A673 (cell line): ENCODE measurements at regions not wholly inside any gene's neighbourhood (a gene's known extent, or its start where the extent isn't known, plus 50 kb on each side); places are given as distances from the start of the nearest gene placed in this dataset.

Experiments used
- BruUV-seq: library from RNA; stranded (reverse); fragments of 400-500 nt; replicated peaks from 2 replicates; lab custom pipeline; 2021; lab: Mats Ljungman, UMichigan
- CTCF ChIA-PET: fragments of 300-600 bp; sonication (Branson Sonifier 250); formaldehyde crosslinking; loops from one replicate; lab custom pipeline; 2022; ENCODE audit warnings: antibody characterized with exemption; lab: Charles Lee
- POLR2A ChIA-PET: fragments of 300-600 bp; sonication (Branson Sonifier 250); formaldehyde crosslinking; loops from one replicate; lab custom pipeline; 2022; ENCODE audit warnings: antibody characterized with exemption; ENCODE audit not compliant: low non-redundant PET; lab: Charles Lee
- DNase-seq: peaks from one replicate; pipeline ENCODE4 v3.0.0-alpha.2; 2015; ENCODE audit warnings: low spot score
- H3K27ac ChIP-seq: fragments of 200-600 bp; sonication (generic); 2 replicates; pipeline ENCODE4 v1.5.1; 2016; ENCODE audit warnings: mixed run types, low read depth, mild to moderate bottlenecking, mixed read lengths, antibody characterized with exemption, low read length; ENCODE audit not compliant: poor library complexity, severe bottlenecking
- H3K27me3 ChIP-seq: fragments of 200-600 bp; sonication (generic); replicated peaks from 2 replicates; pipeline ENCODE4 v1.6.1; 2017; ENCODE audit warnings: mixed run types, low read depth, mild to moderate bottlenecking, mixed read lengths, antibody characterized with exemption, low read length; ENCODE audit not compliant: insufficient read depth, poor library complexity
- H3K36me3 ChIP-seq: fragments of 200-600 bp; sonication (generic); 2 replicates; pipeline ENCODE4 v1.6.1; 2016; ENCODE audit warnings: mixed run types, mild to moderate bottlenecking, mixed read lengths, antibody characterized with exemption, low read length; ENCODE audit not compliant: insufficient read depth, poor library complexity, severe bottlenecking
- H3K4me1 ChIP-seq: fragments of 200-600 bp; sonication (generic); 2 replicates; pipeline ENCODE4 v1.6.1; 2017; ENCODE audit warnings: mixed run types, mild to moderate bottlenecking, mixed read lengths, antibody characterized with exemption, low read length; ENCODE audit not compliant: insufficient read depth, poor library complexity, severe bottlenecking
- H3K4me3 ChIP-seq: fragments of 200-600 bp; sonication (generic); 2 replicates; pipeline ENCODE4 v1.5.1; 2016; ENCODE audit warnings: low read depth, mixed run types, mild to moderate bottlenecking, mixed read lengths, low read length; ENCODE audit not compliant: poor library complexity, severe bottlenecking
- H3K9me3 ChIP-seq: fragments of 200-600 bp; sonication (generic); 2 replicates; pipeline ENCODE4 v1.6.1; 2016; ENCODE audit warnings: mixed run types, low read depth, mild to moderate bottlenecking, mixed read lengths, antibody characterized with exemption, low read length; ENCODE audit not compliant: poor library complexity, severe bottlenecking
- CTCF ChIP-seq: fragments of 300-800, 200-600 bp; sonication (generic); conservative IDR thresholded peaks from 2 replicates; pipeline ENCODE4 v1.5.1; 2017; ENCODE audit warnings: low read depth, mild to moderate bottlenecking, antibody characterized with exemption, low read length, moderate library complexity, mixed read lengths
- EZH2 ChIP-seq: fragments of 200-600 bp; sonication (generic); IDR thresholded peaks from 2 replicates; pipeline ENCODE4 v1.6.1; 2017; ENCODE audit warnings: borderline replicate concordance, low read depth, mild to moderate bottlenecking, mixed read lengths, antibody characterized with exemption, low read length; ENCODE audit not compliant: poor library complexity, severe bottlenecking
- intact Hi-C: fragments of 100-400 bp; cut with micrococcal nuclease; formaldehyde crosslinking; loops from one replicate; pipeline ENCODE4 v1.10.0; 2022; ENCODE audit not compliant: unreplicated experiment

- Histone ChIP-seq H3K9me3 (no peaks in the 10 kb centered on the region), H3K4me3 (no peak overlapping the region), H3K4me1 (no peaks in the 10 kb centered on the region), H3K36me3 (no peaks in the 10 kb centered on the region), H3K27me3 (no peaks in the 10 kb centered on the region), H3K27ac (no peak overlapping the region)
- TF ChIP-seq EZH2, result no peak
- TF ChIP-seq CTCF, result no peak
- BruUV-seq, result no TSS peak
- no peak for DNase-seq
- POLR2A ChIA-PET, result no interaction called here
- CTCF ChIA-PET, result no interaction called here
- intact Hi-C loops, result no loop called here
These were observed 740.0 kb upstream of the IGFBP7 start for GRCh38 chr4:57850141-57850540.

- POLR2A ChIA-PET, result no interaction called here
- CTCF ChIA-PET, result no interaction called here
These were observed 721.9 kb upstream of the IGFBP7 start for GRCh38 chr4:57832083-57832482.

DNA sequence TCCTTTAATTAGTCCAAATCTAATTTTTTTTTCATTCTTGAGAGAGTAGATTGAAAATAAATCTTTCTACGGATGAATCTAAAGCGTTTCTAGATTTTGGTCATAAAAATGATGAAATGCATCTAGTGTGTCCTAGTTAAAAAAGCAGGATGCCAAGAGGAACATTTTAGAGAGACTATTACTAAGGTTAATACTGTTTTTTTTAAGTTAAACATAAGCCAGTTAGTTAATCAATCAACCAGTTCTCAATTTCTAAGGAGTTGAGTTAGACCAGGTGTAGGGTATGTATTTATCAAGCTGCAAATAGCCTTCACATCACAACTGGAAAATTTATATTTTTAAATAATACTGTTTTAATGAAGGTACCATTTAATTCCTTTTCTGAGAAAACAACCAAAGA, 679.5 kb upstream of the IGFBP7 start:
- intact Hi-C loops, result no loop called here
- CTCF ChIA-PET, result no interaction called here
- Histone ChIP-seq H3K36me3 (no peaks in the 10 kb centered on the region), H3K4me1 (no peaks in the 10 kb centered on the region), H3K27ac (no peak overlapping the region), H3K4me3 (no peak overlapping the region), H3K27me3 (no peaks in the 10 kb centered on the region), H3K9me3 (no peaks in the 10 kb centered on the region)
- POLR2A ChIA-PET, result no interaction called here
- no peak for DNase-seq
- TF ChIP-seq EZH2 (no peak), CTCF (no peak)
- no TSS peak for BruUV-seq

More at GRCh38 chr4:57832083-57832482, 721.9 kb upstream of the IGFBP7 start:
- BruUV-seq, result no TSS peak
- Histone ChIP-seq H3K9me3 (no peaks in the 10 kb centered on the region), H3K36me3 (no peaks in the 10 kb centered on the region), H3K27me3 (no peaks in the 10 kb centered on the region), H3K4me1 (no peaks in the 10 kb centered on the region), H3K4me3 (no peak overlapping the region), H3K27ac (no peak overlapping the region)
- TF ChIP-seq CTCF, result no peak
- TF ChIP-seq EZH2, result no peak
- no peak for DNase-seq
- intact Hi-C loops, result no loop called here
